PC-3 (cell line): ENCODE measurements at regions not wholly inside any gene's neighbourhood (a gene's known extent, or its start where the extent isn't known, plus 50 kb on each side); places are given as distances from the start of the nearest gene placed in this dataset.

Experiments
- ATAC-seq: fragments of 200-7000 bp; cut with Tn5 transposase; 2 replicates; pipeline ENCODE4 v1.9.1; 2020; ENCODE audit warnings: mild to moderate bottlenecking, moderate library complexity
- BruUV-seq: library from RNA; stranded (reverse); fragments of 400-500 nt; replicated peaks from 2 replicates; lab custom pipeline; 2021; lab: Mats Ljungman, UMichigan
- CTCF ChIA-PET: fragments of 300-600 bp; sonication (Branson Sonifier 250); formaldehyde crosslinking; loops from one replicate; lab custom pipeline; 2022; ENCODE audit warnings: antibody characterized with exemption; lab: Charles Lee
- POLR2A ChIA-PET: fragments of 300-600 bp; sonication (Branson Sonifier 250); formaldehyde crosslinking; loops from one replicate; lab custom pipeline; 2022; ENCODE audit warnings: antibody characterized with exemption; ENCODE audit not compliant: unreplicated experiment; lab: Charles Lee
- DNase-seq: peaks from one replicate; pipeline ENCODE4 v3.0.0-alpha.2; 2015
- H2AFZ ChIP-seq: fragments of 300-600 bp; sonication (generic); 2 replicates; pipeline ENCODE4 v1.6.0; 2016; ENCODE audit warnings: antibody characterized with exemption, low read length
- H3F3A ChIP-seq: fragments of 300-600 bp; sonication (generic); one replicate; pipeline ENCODE4 v1.6.0; 2017; ENCODE audit warnings: antibody characterized with exemption, low read length, control low read depth, mild to moderate bottlenecking; ENCODE audit not compliant: unreplicated experiment
- H3K27ac ChIP-seq: fragments of 300-600 bp; sonication (generic); 2 replicates; pipeline ENCODE4 v1.5.1; 2016; ENCODE audit warnings: mild to moderate bottlenecking, low read length
- H3K27me3 ChIP-seq: fragments of 300-600 bp; sonication (generic); 2 replicates; pipeline ENCODE4 v1.6.1; 2016; ENCODE audit warnings: low read length, mixed read lengths
- H3K36me3 ChIP-seq: fragments of 300-600 bp; sonication (generic); 2 replicates; pipeline ENCODE4 v1.6.1; 2016; ENCODE audit warnings: low read depth, mixed run types, low read length, mixed read lengths
- H3K4me1 ChIP-seq: fragments of 300-600 bp; sonication (generic); 2 replicates; pipeline ENCODE4 v1.5.1; 2016; ENCODE audit warnings: low read length; ENCODE audit not compliant: insufficient read depth
- H3K4me2 ChIP-seq: fragments of 300-600 bp; sonication (generic); 2 replicates; pipeline ENCODE4 v1.6.0; 2016; ENCODE audit warnings: low read length
- H3K4me3 ChIP-seq: fragments of 300-600 bp; sonication (generic); 2 replicates; pipeline ENCODE4 v1.5.1; 2016; ENCODE audit warnings: mild to moderate bottlenecking, low read length, mixed read lengths
- H3K79me2 ChIP-seq: fragments of 300-600 bp; sonication (generic); 2 replicates; pipeline ENCODE4 v1.6.1; 2017; ENCODE audit warnings: low read length, mixed read lengths
- H3K9ac ChIP-seq: fragments of 300-600 bp; sonication (generic); 2 replicates; pipeline ENCODE4 v1.6.0; 2016; ENCODE audit warnings: mild to moderate bottlenecking, low read length
- H3K9me2 ChIP-seq: fragments of 300-600 bp; sonication (generic); replicated peaks from 2 replicates; pipeline ENCODE4 v1.6.1; 2016; ENCODE audit warnings: mixed run types, low read length, mixed read lengths
- H3K9me3 ChIP-seq: fragments of 300-600 bp; sonication (generic); 2 replicates; pipeline ENCODE4 v1.6.1; 2016; ENCODE audit warnings: low read length, mixed read lengths
- H4K20me1 ChIP-seq: fragments of 300-600 bp; sonication (generic); 2 replicates; pipeline ENCODE4 v1.6.1; 2016; ENCODE audit warnings: low read length, mixed read lengths
- CTCF ChIP-seq: fragments of 300-600 bp; sonication (generic); conservative IDR thresholded peaks from 2 replicates; pipeline ENCODE4 v1.5.1; 2017; ENCODE audit warnings: antibody characterized with exemption, low read depth, mild to moderate bottlenecking, low read length
- EZH2 ChIP-seq: fragments of 300-600 bp; sonication (generic); IDR thresholded peaks from one replicate; pipeline ENCODE4 v1.6.1; 2017; ENCODE audit warnings: antibody characterized with exemption, mild to moderate bottlenecking, low read length; ENCODE audit not compliant: unreplicated experiment
- EZH2phosphoT487 ChIP-seq: fragments of 300-600 bp; sonication (generic); IDR thresholded peaks from 2 replicates; pipeline ENCODE4 v1.6.1; 2018; ENCODE audit warnings: mild to moderate bottlenecking, antibody characterized with exemption, low read length, borderline replicate concordance
- intact Hi-C: fragments of 100-400 bp; cut with micrococcal nuclease; formaldehyde crosslinking; loops from 2 replicates; pipeline ENCODE4 v1.9.0; 2023

GRCh38 chr6:14819840-14820420 is 425.9 kb upstream of the JARID2 start:
- POLR2A ChIA-PET = no interaction called here
- no TSS peak for BruUV-seq

GRCh38 chr6:14822012-14822553 is 423.8 kb upstream of the JARID2 start:
- no TSS peak for BruUV-seq
- no peaks in the 10 kb centered on the region for H3F3A ChIP-seq
- H3K9me2 ChIP-seq = no peaks in the 10 kb centered on the region
- no peaks in the 10 kb centered on the region for H3K36me3 ChIP-seq
- no peak for ATAC-seq
- CTCF ChIA-PET = no interaction called here
- no peak overlapping the region for H3K4me2 ChIP-seq
- POLR2A ChIA-PET = no interaction called here
- no peak for DNase-seq
- H3K79me2 ChIP-seq = no peaks in the 10 kb centered on the region
- intact Hi-C loops = no loop called here
- H3K27ac ChIP-seq = no peak overlapping the region
- no peak overlapping the region for H3K4me3 ChIP-seq
- H2AFZ ChIP-seq = no peak overlapping the region
- TF ChIP-seq EZH2 = no peak
- TF ChIP-seq EZH2phosphoT487 = no peak
- no peak for TF ChIP-seq CTCF
- no peaks in the 10 kb centered on the region for H3K4me1 ChIP-seq
- no peak overlapping the region for H3K9ac ChIP-seq
- no peaks in the 10 kb centered on the region for H4K20me1 ChIP-seq
- H3K27me3 ChIP-seq = no peaks in the 10 kb centered on the region
- no peaks in the 10 kb centered on the region for H3K9me3 ChIP-seq

More at GRCh38 chr6:14819840-14820420, 425.9 kb upstream of the JARID2 start:
- Histone ChIP-seq H3K4me2 (no peak overlapping the region), H3K9me2 (no peaks in the 10 kb centered on the region), H4K20me1 (no peaks in the 10 kb centered on the region), H3K4me3 (no peak overlapping the region), H3K4me1 (no peaks in the 10 kb centered on the region), H3K27me3 (no peaks in the 10 kb centered on the region), H3K27ac (no peak overlapping the region), H3F3A (no peaks in the 10 kb centered on the region), H3K79me2 (no peaks in the 10 kb centered on the region), H3K36me3 (no peaks in the 10 kb centered on the region), H3K9ac (no peak overlapping the region), H3K9me3 (no peaks in the 10 kb centered on the region), H2AFZ (no peak overlapping the region)
- no peak for DNase-seq
- no peak for ATAC-seq
- intact Hi-C loops = no loop called here
- no peak for TF ChIP-seq EZH2
- TF ChIP-seq CTCF = no peak
- TF ChIP-seq EZH2phosphoT487 = no peak
- CTCF ChIA-PET = no interaction called here

- intact Hi-C loops = no loop called here
- Histone ChIP-seq H2AFZ (no peak overlapping the region), H3F3A (no peaks in the 10 kb centered on the region), H3K27ac (no peak overlapping the region), H4K20me1 (no peaks in the 10 kb centered on the region), H3K9ac (no peak overlapping the region), H3K4me1 (no peaks in the 10 kb centered on the region), H3K9me3 (no peaks in the 10 kb centered on the region), H3K36me3 (no peaks in the 10 kb centered on the region), H3K9me2 (no peaks in the 10 kb centered on the region), H3K4me3 (no peak overlapping the region), H3K4me2 (no peak overlapping the region), H3K79me2 (no peaks in the 10 kb centered on the region), H3K27me3 (no peaks in the 10 kb centered on the region)
- DNase-seq (no peak), ATAC-seq (no peak)
- TF ChIP-seq CTCF (no peak), EZH2 (no peak), EZH2phosphoT487 (no peak)
- ChIA-PET CTCF (no interaction called here), POLR2A (no interaction called here)
- no TSS peak for BruUV-seq
These were observed 423.2 kb upstream of the JARID2 start for GRCh38 chr6:14822679-14823078.
